GM12873 (cell line): ENCODE measurements at regions not wholly inside any gene's neighbourhood (a gene's known extent, or its start where the extent isn't known, plus 50 kb on each side); places are given as distances from the start of the nearest gene placed in this dataset.

Experiments used
- CTCF ChIP-seq: IDR thresholded peaks from 2 replicates; pipeline ENCODE4 v1.5.1; 2012; ENCODE audit warnings: low read depth, mild to moderate bottlenecking, moderate library complexity, low read length, control low read depth; ENCODE audit not compliant: insufficient read depth; ENCODE audit errors: missing control alignments

DNA sequence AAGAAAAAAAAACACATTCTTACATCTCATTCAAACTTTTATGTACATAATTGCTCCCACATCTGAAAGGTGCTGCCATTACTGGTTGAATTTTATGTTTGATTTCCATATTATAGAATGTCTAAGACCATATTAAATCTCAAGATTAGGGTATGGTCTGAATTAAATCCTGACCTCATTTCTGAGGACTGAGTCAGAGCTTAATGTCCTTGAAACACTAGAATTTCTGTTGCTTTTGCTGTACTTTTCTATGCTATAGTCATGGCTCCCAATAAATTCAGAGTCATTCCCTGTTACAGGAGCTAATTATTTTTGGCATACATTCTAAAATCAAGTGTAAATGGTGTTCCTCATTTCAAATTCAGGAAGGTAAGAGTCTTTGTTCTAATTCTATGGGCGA is 285.3 kb upstream of the MANEA start:
- no peak for TF ChIP-seq CTCF

- no peak for TF ChIP-seq CTCF
Observed at GRCh38 chr6:95293257-95293656, 284.1 kb upstream of the MANEA start.

GRCh38 chr6:95294043-95294442 is 283.3 kb upstream of the MANEA start:
- no peak for TF ChIP-seq CTCF

DNA sequence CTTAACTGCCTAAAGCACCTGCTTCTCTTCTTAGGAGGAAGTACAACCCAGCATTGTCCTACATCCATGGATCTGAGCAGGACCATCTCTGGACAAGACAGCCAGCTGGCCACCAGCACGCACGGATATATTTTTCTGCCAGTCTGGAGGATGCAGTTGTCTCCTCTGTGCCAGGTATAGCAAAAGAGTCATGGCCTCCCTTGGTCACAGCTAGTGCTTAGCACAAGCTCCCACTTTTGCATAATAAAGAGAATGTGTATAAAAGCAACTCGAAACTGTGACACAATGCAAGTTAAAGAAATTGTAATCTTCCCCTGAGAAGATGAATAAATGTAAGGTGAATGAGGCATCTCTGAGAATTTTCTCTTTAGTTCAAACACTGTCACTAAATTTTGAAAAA is 267.8 kb upstream of the MANEA start:
- no peak for TF ChIP-seq CTCF

- no peak for TF ChIP-seq CTCF
Observed at GRCh38 chr6:95318137-95318536, 259.2 kb upstream of the MANEA start.

DNA sequence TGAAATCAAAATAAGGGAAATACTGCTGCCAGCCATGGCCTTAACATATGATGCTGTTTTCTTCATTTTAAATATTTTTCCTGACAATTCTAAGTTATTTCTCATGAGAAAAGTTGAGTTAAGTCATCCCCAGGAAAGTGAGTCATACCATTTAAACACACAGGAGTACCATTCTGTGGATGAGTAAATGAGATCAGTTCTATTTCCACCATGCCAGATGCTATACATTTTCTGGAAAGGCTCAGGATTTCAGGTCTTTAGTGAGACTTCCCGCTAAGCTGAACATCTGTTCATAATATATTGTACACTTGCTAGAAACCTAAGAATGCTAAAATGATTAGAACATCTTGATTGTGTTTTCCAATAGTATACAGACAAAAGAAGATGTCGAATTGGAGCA is 256.2 kb upstream of the MANEA start:
- TF ChIP-seq CTCF: no peak

- no peak for TF ChIP-seq CTCF
Observed at GRCh38 chr6:95325916-95326315, 251.4 kb upstream of the MANEA start.

DNA sequence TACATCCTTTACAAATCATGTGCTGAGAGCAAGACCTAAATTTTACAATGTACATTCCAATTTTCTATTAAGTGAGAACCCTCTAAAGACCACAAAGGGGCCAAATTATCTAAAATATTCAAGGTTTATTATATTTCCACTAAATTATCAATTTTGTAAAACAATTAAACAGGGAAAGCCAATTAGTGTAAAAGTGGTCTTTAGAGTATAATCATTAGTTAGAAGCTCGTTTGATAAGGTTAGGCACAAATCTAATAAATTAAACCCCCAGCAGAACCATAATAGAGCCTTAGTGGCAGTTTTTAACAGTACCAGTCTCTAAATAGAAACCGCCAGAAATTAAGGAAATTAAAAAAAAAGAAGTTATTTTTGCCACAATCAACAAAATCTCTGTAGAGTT is 249.1 kb upstream of the MANEA start:
- no peak for TF ChIP-seq CTCF
